K562 (cell line): ENCODE measurements at regions not wholly inside any gene's neighbourhood (a gene's known extent, or its start where the extent isn't known, plus 50 kb on each side); places are given as distances from the start of the nearest gene placed in this dataset.

Experiments used
- ATAC-seq: fragments of 200-7000 bp; cut with Tn5 transposase; 3 replicates; pipeline ENCODE4 v1.9.1; 2020; ENCODE audit warnings: moderate library complexity
- BruUV-seq: library from RNA; stranded (reverse); fragments of 400-500 nt; replicated peaks from 2 replicates; lab custom pipeline; 2021; lab: Mats Ljungman, UMichigan
- CTCF ChIA-PET: fragments of 300-600 bp; formaldehyde crosslinking; extraction: SDS; loops from one replicate; lab custom pipeline; 2021; ENCODE audit warnings: low intra/inter-chr PET ratio; lab: Yijun Ruan, JAX
- POLR2A ChIA-PET: fragments of 300-600, 350-650 bp; sonication (Branson Sonifier 250); formaldehyde crosslinking; extraction: SDS; loops from one replicate; lab custom pipeline; 2021; ENCODE audit warnings: antibody characterized with exemption, inconsistent platforms; lab: Yijun Ruan, JAX
- DNase-seq, 4 experiments: peaks; one replicate each; pipeline versions ENCODE4 v3.0.0 to v3.0.0-alpha.2; 2011 to 2018; ENCODE audit warnings: low spot score in 3 of 4, mixed read lengths in 3 of 4; ENCODE audit errors: extremely low read depth in 1 of 4
- FAIRE-seq: peaks from 2 replicates; lab custom pipeline; 2011; peaks lifted over from hg19 to GRCh38; lab: Jason Lieb, UNC
- H2AFZ ChIP-seq: 2 replicates; pipeline ENCODE4 v1.6.0; 2011; ENCODE audit warnings: low read depth, low read length, control low read depth, inconsistent platforms
- H3K27ac ChIP-seq: fragments of 200-600 bp; 3 replicates; pipeline ENCODE4 v1.8.0; 2011; ENCODE audit warnings: low read depth, mild to moderate bottlenecking, control low read depth, inconsistent platforms, low read length, moderate library complexity, mixed read lengths; ENCODE audit errors: extremely low read depth
- H3K27me3 ChIP-seq, 2 experiments: fragments of 300-600 bp in 1 of 2; 2 replicates in 1 of 2; 3 replicates in 1 of 2; pipeline versions ENCODE4 v1.6.0 to v1.8.0; 2011; ENCODE audit warnings: inconsistent platforms in 2 of 2, low read length in 2 of 2, mild to moderate bottlenecking in 1 of 2, mixed read lengths in 1 of 2, moderate library complexity in 1 of 2; ENCODE audit not compliant: control insufficient read depth in 2 of 2, insufficient read depth in 2 of 2
- H3K36me3 ChIP-seq: fragments of 300-600 bp; 3 replicates; pipeline ENCODE4 v1.8.0; 2011; ENCODE audit warnings: mild to moderate bottlenecking, low read length, inconsistent platforms; ENCODE audit not compliant: control insufficient read depth, insufficient read depth
- H3K4me1 ChIP-seq, 2 experiments: fragments of 200-600 bp in 1 of 2; replicated peaks in 1 of 2; 2 replicates in 1 of 2; 3 replicates in 1 of 2; pipeline versions ENCODE4 v1.5.1 to v1.8.0; 2011; ENCODE audit warnings: inconsistent platforms in 2 of 2, low read length in 2 of 2, mild to moderate bottlenecking in 1 of 2, mixed read lengths in 1 of 2, moderate library complexity in 1 of 2; ENCODE audit not compliant: control insufficient read depth in 2 of 2, insufficient read depth in 2 of 2
- H3K4me2 ChIP-seq: 2 replicates; pipeline ENCODE4 v1.6.1; 2011; ENCODE audit warnings: low read length, control low read depth, inconsistent platforms, mixed read lengths; ENCODE audit not compliant: insufficient read depth
- H3K4me3 ChIP-seq: fragments of 200-600 bp; sonication (generic), shearing (Covaris generic); 2 replicates; pipeline ENCODE4 v1.5.1; 2016; ENCODE audit warnings: control low read depth, inconsistent platforms
- H3K79me2 ChIP-seq: fragments of 200-600 bp; 3 replicates; pipeline ENCODE4 v1.8.0; 2011; ENCODE audit warnings: low read length, inconsistent platforms; ENCODE audit not compliant: control insufficient read depth, insufficient read depth
- H3K9ac ChIP-seq, 2 experiments: 2 replicates each; pipeline versions ENCODE4 v1.6.0 to v1.6.1; 2011; ENCODE audit warnings: low read depth in 2 of 2, low read length in 2 of 2, control low read depth in 1 of 2, inconsistent platforms in 1 of 2, mild to moderate bottlenecking in 1 of 2, mixed read lengths in 1 of 2; ENCODE audit not compliant: insufficient read depth in 1 of 2
- H3K9me1 ChIP-seq: one replicate; pipeline ENCODE4 v1.6.0; 2011; ENCODE audit warnings: inconsistent platforms, mild to moderate bottlenecking, low read length, moderate library complexity; ENCODE audit not compliant: control insufficient read depth, insufficient read depth
- H3K9me3 ChIP-seq: replicated peaks from 2 replicates; pipeline ENCODE4 v1.5.1; 2011; ENCODE audit warnings: low read depth, low read length, inconsistent platforms; ENCODE audit not compliant: control insufficient read depth, insufficient read depth
- H4K20me1 ChIP-seq: replicated peaks from 2 replicates; pipeline ENCODE4 v1.6.1; 2011; ENCODE audit warnings: low read length, inconsistent platforms, mixed read lengths; ENCODE audit not compliant: control insufficient read depth, insufficient read depth
- BRCA1 ChIP-seq, 2 experiments: fragments of 450-650 bp in 1 of 2; sonication (generic) in 1 of 2; formaldehyde crosslinking in 1 of 2; IDR thresholded peaks; 2 replicates each; pipeline versions ENCODE4 v1.5.0 to v1.6.1; 2017 to 2020; ENCODE audit warnings: mild to moderate bottlenecking in 1 of 2, missing genetic modification reagents in 1 of 2
- CC2D1A ChIP-seq: fragments of 450-650 bp; IDR thresholded peaks from 2 replicates; pipeline ENCODE4 v1.6.1; 2017; ENCODE audit warnings: mild to moderate bottlenecking
- DACH1 ChIP-seq: fragments of 450-650 bp; IDR thresholded peaks from 2 replicates; pipeline ENCODE4 v1.6.1; 2018; ENCODE audit not compliant: partially characterized antibody
- E2F4 ChIP-seq: sonication (generic); formaldehyde crosslinking; IDR thresholded peaks from 2 replicates; pipeline ENCODE4 v1.8.0; 2022; ENCODE audit warnings: mild to moderate bottlenecking, low read depth, missing genetic modification reagents
- GABPB1 ChIP-seq: sonication (generic); formaldehyde crosslinking; IDR thresholded peaks from 2 replicates; pipeline ENCODE4 v1.8.0; 2022; ENCODE audit warnings: mild to moderate bottlenecking, missing genetic modification reagents
- LCOR ChIP-seq: sonication (generic); formaldehyde crosslinking; IDR thresholded peaks from 2 replicates; pipeline ENCODE4 v1.8.0; 2022; ENCODE audit warnings: mild to moderate bottlenecking, missing genetic modification reagents
- PTBP1 ChIP-seq: fragments of 200-400 bp; formaldehyde crosslinking; IDR thresholded peaks from 2 replicates; pipeline ENCODE4 v1.6.1; 2017; ENCODE audit warnings: low read depth, low read length
- RBM39 ChIP-seq: fragments of 200-400 bp; formaldehyde crosslinking; optimal IDR thresholded peaks from 2 replicates; pipeline ENCODE3; 2018; ENCODE audit warnings: low read depth, low read length
- RUNX1 ChIP-seq: sonication (generic); IDR thresholded peaks from 2 replicates; pipeline ENCODE4 v1.6.1; 2016; ENCODE audit warnings: antibody characterized with exemption, low read depth
- SMAD2 ChIP-seq: fragments of 150-350 bp; IDR thresholded peaks from 2 replicates; pipeline ENCODE4 v1.6.1; 2014; ENCODE audit warnings: low read depth, mild to moderate bottlenecking, low read length
- TEAD4 ChIP-seq, 2 experiments: sonication (generic) in 1 of 2; formaldehyde crosslinking in 1 of 2; IDR thresholded peaks; 2 replicates each; pipeline versions ENCODE4 v1.6.1 to v1.8.0; 2012 to 2022; ENCODE audit warnings: borderline replicate concordance in 1 of 2, inconsistent platforms in 1 of 2, low read length in 1 of 2, mild to moderate bottlenecking in 1 of 2, missing genetic modification reagents in 1 of 2
- TFAP4 ChIP-seq: sonication (generic); formaldehyde crosslinking; IDR thresholded peaks from 2 replicates; pipeline ENCODE4 v1.8.0; 2022; ENCODE audit warnings: missing genetic modification reagents, mild to moderate bottlenecking, moderate library complexity, borderline replicate concordance
- XRCC5 ChIP-seq: fragments of 200-400 bp; formaldehyde crosslinking; IDR thresholded peaks from 2 replicates; pipeline ENCODE4 v1.6.1; 2017; ENCODE audit warnings: low read depth, mild to moderate bottlenecking, low read length
- ZBTB49 ChIP-seq: sonication (generic); formaldehyde crosslinking; IDR thresholded peaks from 2 replicates; pipeline ENCODE4 v1.8.0; 2022; ENCODE audit warnings: missing genetic modification reagents, mild to moderate bottlenecking, borderline replicate concordance
- ZKSCAN8 ChIP-seq: fragments of 200-800 bp; sonication (Bioruptor generic); IDR thresholded peaks from 2 replicates; pipeline ENCODE4 v1.6.1; 2016; ENCODE audit warnings: missing genetic modification characterization, missing compliant biosample characterization
- ZNF740 ChIP-seq, 3 experiments: fragments of 200-800 bp in 1 of 3; sonication (Bioruptor generic) in 1 of 3; sonication (generic) in 1 of 3; formaldehyde crosslinking in 1 of 3; IDR thresholded peaks; 2 replicates each; pipeline versions ENCODE4 v1.6.1 to v1.8.0; 2016 to 2022; ENCODE audit warnings: mild to moderate bottlenecking in 2 of 3, missing compliant biosample characterization in 2 of 3, missing genetic modification characterization in 2 of 3, missing genetic modification reagents in 1 of 3
- whole genome bisulfite sequencing: fragments of 100-300 bp; shearing (Covaris generic); methylation state at CpG from one replicate; pipeline ENCODE4 v1.1.6; 2016; ENCODE audit warnings: low coverage, mixed read lengths; ENCODE audit not compliant: insufficient coverage; ENCODE audit errors: missing lambda C conversion rate; 5-methylcytosine and 5-hydroxymethylcytosine counted together
- in situ Hi-C: fragments of 300-500 bp; cut with MboI; formaldehyde crosslinking; loops from 4 replicates; pipeline ENCODE4 v1.15.0; 2018; ENCODE audit warnings: inconsistent platforms, mixed read lengths
- intact Hi-C: fragments of 100-400 bp; cut with micrococcal nuclease; formaldehyde crosslinking; loops from 2 replicates; pipeline ENCODE4 v1.14.2; 2022

- intact Hi-C loops: no loop called here
- Histone ChIP-seq H3K36me3 (no peaks in the 10 kb centered on the region), H3K27me3 (no peaks in the 10 kb centered on the region), H3K9me3 (no peaks in the 10 kb centered on the region), H3K4me2 (no peak overlapping the region), H4K20me1 (no peaks in the 10 kb centered on the region), H3K9me1 (no peaks in the 10 kb centered on the region), H3K4me1 (no peaks in the 10 kb centered on the region), H2AFZ (no peak overlapping the region), H3K27ac (no peak overlapping the region), H3K9ac (no peak overlapping the region), H3K4me3 (no peak overlapping the region), H3K79me2 (no peaks in the 10 kb centered on the region)
- ChIA-PET CTCF (no interaction called here), POLR2A (no interaction called here)
- no peak for ATAC-seq
- no peak for DNase-seq
- WGBS: 0% methylated on average over 1 of the region's 1 CpG
- no peak for FAIRE-seq
- in situ Hi-C loops: no loop called here
- no TSS peak for BruUV-seq
- no peak for TF ChIP-seq RBM39
- no peak for TF ChIP-seq ZNF740 (CRISPR knock-in tag; IDR thresholded peaks at IDR 0.05)
- TF ChIP-seq ZNF740 (tag; IDR thresholded peaks at IDR 0.05): no peak
- no peak for TF ChIP-seq DACH1
- no peak for TF ChIP-seq TEAD4 (IDR thresholded peaks at IDR 0.05; ENCODE audit: low read length)
- TF ChIP-seq TEAD4 (CRISPR knock-in tag; IDR thresholded peaks at IDR 0.05; ENCODE audit: borderline replicate concordance): no peak
- no peak for TF ChIP-seq BRCA1 (IDR thresholded peaks at IDR 0.05)
- no peak for TF ChIP-seq BRCA1 (CRISPR knock-in tag; IDR thresholded peaks at IDR 0.05)
- TF ChIP-seq SMAD2: no peak
- no peak for TF ChIP-seq PTBP1
- TF ChIP-seq RUNX1: no peak
- TF ChIP-seq LCOR (CRISPR knock-in tag): no peak
- TF ChIP-seq XRCC5: no peak
- TF ChIP-seq ZKSCAN8 (CRISPR knock-in tag): no peak
- no peak for TF ChIP-seq E2F4 (CRISPR knock-in tag)
- no peak for TF ChIP-seq GABPB1 (CRISPR knock-in tag)
- TF ChIP-seq CC2D1A: no peak
- no peak for TF ChIP-seq ZBTB49
- TF ChIP-seq TFAP4: no peak
These were observed 251.7 kb upstream of the TYRP1 start for GRCh38 chr9:12441506-12441905.
